GM19467 (cell line): ENCODE measurements at regions not wholly inside any gene's neighbourhood (a gene's known extent, or its start where the extent isn't known, plus 50 kb on each side); places are given as distances from the start of the nearest gene placed in this dataset.

Experiments
- ATAC-seq: cut with Tn5 transposase; IDR thresholded peaks from one replicate; pipeline ENCODE4 v1.9.1; 2021; ENCODE audit warnings: mild to moderate bottlenecking, moderate library complexity; ENCODE audit not compliant: unreplicated experiment

DNA sequence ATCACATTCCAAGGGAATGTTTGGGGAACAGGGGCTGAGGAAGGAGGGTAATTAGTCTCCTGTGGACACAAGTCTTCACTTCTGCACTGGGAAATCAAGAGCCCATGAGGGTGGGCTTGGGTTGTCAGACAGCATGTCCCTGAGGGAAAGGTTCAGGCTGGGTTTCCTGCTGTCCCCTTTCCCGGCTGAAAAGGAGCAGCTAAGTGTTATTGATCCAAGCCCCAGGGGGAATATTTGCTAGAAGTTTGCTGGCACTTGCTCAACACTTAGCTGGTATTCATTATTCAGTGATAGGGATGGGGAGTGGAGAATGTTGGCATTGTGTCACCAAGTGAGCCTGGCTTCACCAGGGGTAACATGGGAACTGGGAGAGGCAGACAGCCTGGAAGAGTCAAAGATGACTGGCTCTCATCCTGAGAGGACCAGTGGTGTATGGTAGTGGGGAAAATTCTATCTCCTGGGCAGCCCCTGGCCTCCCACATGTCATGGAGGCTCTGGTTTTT lies 344.4 kb upstream of the PODXL start:
- ATAC-seq = no peak

DNA sequence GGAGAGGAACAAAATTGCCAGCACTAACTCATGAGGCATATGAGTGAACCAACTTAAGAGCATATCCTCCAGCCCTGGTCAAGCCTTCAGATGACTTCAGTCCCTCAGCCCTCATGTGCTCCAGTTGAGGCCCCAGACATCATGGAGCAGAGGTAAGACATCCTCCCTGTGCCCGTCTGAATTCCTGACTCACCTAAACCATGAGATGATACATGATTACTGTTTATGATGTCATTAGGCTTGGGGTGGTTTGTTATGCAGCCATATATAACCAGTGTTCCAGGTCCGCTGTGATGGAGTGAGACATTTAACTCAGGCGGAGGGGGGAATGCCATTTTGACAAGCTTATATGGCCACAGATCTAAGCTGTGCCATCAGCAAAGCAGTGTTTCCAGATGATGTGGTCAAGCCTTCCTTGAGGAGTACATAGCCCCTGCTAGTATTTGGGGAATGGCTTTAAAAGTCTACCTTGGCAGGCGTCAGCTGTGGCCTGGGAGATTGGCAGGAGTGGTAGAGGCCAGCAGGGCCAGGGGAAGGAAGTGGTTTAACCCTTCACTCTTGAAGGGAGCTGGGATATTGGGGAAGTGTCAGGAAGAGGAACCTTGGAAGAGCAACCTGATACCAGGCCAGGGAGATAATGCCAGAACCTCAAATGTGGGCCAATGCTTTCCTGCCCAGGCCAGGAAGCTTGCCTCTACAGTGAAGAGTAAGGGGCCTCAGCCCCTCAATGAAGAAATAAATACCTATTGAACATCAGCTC lies 343.0 kb upstream of the PODXL start:
- no peak for ATAC-seq

DNA sequence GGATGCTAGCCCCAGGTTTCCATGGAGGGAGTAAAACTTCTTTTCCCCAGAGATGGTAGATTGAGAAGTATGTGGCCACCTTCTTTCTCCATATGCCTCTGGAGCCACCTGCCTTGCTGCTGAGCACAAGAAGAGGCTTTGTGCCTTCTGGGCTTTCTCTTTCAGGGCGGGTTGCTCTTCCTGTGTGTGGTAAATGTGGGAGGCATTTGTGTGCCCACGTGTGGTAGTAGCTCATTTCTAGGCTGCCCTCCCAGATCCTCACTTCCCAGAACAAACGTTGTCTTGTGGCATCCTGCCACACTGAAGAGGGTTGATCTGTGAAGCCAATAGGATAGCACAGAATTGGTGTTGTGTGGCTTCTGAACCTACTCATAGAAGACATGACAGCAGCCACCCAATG lies 342.0 kb upstream of the PODXL start:
- no peak for ATAC-seq

DNA sequence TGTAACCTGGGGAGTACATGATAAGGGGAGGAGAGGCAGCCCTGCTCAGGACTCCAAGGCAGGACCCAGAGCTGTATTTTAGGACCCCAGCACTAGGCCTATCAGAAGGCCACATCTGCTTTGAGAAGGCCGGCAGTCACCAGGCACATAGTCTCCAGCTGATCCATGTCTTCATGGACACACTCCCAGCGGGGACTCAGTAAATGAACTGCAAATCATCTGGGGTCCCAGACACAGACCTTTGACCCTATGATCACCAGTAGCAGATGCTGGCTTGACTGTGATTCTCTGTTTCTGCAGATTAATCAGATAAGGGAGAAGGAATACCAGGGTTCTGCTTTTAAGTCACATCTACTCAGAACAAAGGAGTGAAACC lies 341.4 kb upstream of the PODXL start:
- no peak for ATAC-seq

DNA sequence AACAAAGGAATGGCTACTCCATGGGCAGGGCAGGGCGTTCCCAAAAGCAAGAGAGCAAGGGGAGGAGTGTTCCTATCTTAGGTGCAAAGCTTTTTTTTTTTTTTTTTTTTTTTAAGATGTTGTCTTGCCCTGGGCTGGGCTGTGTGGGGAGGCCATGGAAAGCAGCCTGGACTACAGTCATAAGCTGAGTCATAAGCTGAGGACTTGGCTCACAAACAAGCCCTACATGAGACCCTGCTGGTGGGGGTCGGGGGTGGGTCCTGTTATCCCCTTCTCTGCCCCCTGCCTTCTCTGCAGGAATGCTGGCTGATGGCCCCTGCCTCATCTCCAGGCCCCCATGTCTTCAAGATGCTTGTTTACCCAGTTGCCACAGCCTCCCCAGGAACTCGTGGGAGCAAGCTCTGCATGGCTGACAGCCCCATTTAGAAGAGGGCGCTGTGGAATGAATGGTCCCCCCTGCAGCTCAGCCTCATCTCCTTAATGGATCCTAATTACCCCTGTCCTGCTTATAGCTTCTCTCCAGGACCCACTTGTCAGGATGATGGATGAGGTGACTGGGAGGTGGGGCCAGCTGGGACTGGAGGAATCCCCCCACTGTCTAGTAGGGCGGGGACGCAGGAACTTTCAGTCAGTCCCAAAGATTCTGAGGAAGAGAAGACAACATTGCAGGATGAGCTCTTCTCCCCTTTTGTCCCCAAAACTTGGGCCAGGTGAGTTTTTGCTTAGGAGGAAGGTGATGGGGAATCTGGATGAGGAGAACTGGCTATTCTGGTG lies 340.8 kb upstream of the PODXL start:
- ATAC-seq = no peak

DNA sequence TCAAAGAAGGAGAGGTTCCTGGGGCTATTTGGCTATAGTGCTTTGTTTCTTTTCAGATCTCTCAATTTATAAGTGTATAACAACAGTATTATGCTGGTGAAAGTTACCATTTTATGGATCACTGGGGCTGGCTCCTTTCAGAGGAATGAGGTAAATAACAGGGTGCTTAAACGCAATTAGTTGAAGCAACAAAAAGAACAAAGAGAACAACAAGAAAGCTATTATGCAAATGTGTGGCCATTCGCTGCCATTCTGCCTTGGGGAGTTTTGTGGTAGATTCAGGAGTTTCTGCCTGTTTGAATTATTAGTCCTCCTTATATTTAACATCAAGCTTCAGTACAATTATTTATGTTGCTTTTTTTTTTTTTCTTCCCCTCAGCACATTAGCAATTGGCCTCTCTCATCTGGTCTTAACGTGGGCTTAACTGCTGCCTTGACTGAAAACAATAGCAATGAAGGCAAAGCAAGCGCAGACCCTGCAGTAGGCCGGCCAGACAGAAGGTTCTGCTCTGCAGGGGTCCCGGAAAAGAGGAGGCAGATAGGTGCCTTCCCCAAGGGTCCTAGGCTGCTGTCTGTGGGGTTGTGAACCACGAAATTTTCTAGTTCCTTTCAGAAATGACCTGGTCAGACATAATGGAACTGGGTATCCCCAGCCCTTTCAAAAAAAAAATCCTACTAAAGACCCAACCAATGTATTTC lies 339.9 kb upstream of the PODXL start:
- ATAC-seq = no peak

DNA sequence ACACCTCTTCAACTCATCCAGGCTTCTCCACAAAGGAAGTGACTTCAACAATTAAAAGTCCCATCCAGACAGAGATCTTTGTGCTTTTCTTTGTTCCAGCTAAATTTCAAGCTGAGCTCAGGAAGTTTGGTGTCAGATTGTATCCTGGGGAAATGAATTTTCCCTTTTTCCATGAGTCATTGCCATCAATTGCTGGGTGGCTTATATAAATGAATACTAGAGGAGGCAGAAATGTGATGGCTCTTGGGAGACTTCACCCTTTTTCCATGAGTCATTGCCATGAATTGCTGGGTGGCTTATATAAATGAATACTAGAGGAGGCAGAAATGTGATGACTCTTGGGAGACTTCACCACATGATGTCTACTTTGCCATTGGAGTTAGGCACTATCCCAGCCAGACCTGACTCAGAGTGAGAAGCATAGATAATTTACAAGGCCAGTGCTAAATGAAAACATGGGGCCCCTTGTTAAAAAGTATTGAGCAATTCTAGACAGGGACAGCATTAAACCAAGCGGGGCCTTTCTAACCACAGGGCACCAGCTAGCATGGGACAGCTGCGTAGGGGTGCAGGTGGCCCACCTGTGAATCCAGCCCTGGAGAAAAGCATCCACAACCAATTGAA lies 339.2 kb upstream of the PODXL start:
- no peak for ATAC-seq

DNA sequence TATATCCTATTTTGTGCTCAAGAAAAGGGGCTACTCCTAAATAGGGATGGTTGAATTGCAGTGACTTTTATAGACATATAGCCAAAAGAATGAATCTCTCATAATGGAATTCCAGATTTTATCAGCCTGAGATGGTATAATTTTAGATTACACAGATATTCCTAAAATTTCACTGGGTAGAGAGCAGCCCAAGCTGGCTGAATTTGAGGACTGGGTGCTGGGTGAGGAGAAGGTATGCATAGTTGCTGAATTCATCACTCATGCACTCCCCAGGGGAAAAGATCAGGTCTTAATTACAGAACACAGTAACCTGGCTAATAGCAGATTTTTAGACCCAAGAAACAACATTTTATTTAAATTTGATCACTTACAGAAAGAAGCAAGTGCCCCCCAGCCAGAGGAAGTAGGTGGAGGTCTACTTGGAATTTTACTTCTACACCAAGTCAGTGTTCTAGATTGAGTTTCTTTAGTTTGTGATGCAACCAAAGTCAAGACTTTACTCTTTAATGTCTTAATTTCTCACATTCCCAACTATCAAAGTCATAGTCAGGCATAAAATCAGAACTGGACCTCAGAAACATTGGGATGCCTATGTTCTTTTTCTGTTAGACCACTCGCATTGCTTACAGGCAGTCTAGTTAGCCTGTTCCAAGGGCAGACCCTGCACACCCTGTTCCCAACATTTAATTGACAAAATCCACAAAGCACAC lies 337.4 kb upstream of the PODXL start:
- no peak for ATAC-seq

DNA sequence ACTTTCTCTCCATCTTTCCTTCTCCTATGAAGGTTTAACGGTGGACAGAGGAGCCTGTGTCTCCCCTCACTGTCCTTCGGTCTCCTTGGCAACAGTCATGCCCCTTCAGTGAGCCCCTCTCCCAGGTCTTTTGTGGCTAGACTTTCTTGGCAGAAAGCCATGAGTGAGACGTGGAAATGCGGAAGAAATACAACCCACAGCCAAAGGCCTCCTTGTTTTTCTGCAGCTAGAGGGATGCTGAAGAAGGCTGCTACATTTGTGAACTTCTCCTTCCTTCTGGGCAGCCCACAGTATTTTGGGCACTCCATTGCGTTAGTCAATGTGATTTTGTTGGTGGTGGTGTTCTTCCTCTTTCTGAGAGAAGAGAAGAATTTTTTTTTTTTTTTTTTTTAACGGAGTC lies 333.7 kb upstream of the PODXL start:
- ATAC-seq = no peak

DNA sequence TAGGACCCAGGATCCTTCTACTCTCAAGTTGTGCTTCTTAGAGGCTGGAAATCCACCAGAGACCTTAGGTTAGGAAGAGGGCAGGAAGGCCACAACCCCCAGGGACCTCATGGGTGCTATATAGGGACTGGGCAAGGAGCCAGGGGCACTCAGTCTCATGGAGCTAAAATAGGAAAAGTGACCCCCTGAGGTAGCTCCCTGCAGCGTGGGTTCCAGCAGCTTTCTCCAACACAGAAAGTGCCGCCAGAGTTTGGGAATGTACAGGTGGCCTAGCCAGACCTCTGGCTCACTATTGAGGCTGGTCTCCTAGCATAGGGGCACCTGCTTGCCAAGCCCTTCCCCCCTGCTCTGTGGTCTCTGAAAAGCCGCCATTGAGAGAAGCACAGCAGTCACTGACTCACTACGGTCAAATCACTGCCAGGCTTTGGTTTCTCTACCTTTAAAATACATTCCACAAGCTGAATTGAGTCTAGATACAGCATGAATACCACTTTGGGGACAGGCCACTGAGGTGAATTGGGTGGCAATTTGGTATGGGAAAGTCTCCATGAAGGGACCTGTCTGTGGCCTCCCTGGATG lies 333.2 kb upstream of the PODXL start:
- ATAC-seq = no peak

DNA sequence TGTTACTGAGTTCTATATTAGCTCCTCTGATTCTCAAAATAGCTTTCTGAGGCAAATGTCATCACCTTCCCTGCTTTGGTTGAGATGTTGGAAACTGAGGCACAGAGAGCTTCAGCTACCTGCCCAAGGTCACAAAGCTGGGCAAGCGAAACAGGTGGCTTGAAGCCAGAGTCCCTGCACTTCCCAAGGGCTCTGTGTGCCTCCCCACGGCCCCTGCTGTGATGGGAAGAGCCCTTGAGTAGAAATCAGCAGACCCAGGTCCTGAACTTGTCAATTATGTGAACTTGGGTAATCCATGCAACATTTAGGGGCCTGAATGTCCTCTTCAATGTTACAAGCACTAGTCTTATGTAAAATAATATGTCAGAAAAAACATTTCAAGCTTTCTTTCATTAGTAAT lies 327.3 kb upstream of the PODXL start:
- no peak for ATAC-seq

DNA sequence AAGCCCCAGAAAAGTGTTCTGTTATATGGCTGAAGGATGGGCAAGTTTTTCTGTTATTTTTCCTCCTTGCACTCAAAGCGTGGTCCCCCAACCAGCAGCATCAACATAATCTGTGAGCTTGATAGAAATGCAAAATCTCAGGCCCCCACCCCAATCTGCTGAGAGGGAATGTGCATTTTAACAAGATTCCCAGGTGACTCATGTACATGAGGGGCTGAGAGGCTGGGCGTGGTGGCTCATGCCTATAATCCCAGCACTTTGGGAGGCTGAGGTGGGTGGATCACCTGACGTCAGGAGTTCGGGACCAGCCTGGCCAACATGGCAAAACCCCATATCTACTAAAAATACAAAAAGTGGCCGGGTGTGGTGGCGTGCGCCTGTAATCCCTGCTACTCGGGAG lies 326.8 kb upstream of the PODXL start:
- no peak for ATAC-seq

DNA sequence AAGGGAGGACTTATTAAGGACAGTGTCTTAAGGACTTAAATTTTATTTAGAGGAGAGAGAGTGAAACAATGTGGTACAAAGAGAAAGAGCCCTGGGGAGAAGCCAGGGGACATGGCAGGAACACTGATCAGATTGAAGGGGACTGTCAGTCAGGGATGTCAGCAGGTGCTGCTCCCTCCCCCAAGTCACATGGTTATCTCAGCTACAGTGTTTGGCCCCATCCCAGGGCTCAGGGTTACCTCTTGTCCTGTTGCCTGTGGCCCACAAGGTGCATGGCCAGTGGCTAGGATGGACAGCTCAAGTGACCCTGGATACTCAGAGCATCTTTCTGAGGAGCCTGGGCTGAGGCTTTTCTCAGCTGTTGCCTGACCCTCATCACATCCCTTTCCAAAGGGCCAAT lies 325.9 kb upstream of the PODXL start:
- ATAC-seq = no peak

DNA sequence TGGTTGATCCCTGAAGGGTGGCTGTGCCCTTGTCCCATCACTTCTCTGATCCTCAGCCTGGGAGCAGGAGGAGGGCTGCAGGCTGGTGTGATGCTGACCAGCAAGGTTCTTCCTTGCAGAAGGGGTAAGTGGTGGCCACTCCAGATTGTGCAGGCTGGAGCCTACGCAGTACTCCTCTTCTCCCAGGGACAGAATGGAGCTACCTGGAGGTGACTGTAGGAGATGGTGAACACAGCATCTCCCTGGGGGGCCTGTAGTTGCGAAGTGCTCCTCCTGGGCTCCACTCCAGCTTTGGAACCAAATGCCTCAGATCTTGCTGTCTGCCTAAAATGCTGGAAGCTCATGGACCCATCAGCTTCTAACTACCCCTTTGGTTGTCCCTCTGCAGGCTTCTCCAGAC lies 323.6 kb upstream of the PODXL start:
- ATAC-seq = no peak

DNA sequence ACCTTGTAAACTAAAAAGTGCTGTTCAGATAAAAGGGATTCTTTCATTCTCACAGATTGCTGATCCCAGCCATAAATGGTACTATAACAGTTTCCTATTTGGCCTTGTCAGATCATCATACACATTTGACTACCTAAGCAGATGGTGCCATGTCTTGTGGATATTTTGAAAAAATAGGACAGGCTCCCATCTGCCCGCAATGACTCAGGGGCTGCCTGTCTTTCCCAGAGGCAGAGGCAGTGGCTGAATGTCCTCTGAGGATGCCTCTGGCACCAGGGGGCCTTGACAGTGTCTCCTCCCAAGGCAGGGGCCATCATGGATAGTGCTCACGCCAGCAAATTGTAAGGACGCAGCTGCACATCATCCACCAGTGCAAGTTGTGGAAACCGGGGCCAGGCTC lies 323.0 kb upstream of the PODXL start:
- ATAC-seq = no peak

DNA sequence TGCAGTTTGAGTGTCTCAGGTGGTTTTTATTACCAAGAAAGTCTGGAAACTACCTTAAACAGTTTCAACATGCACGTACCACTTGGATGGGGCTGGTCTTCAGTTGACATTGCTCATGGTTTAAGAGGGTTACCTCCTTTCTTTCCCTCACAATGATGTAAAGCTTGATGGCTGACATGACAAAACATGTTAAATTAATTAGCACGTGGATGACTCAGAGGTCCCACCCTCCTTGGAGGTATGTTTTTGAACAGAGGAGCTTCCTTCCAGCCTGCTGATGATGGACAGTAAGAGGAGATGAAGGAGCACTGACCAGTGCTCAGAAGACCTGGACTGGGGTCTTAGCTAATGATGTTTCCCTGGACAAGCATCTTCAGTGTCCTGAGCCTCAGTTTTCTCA lies 322.3 kb upstream of the PODXL start:
- ATAC-seq = no peak

DNA sequence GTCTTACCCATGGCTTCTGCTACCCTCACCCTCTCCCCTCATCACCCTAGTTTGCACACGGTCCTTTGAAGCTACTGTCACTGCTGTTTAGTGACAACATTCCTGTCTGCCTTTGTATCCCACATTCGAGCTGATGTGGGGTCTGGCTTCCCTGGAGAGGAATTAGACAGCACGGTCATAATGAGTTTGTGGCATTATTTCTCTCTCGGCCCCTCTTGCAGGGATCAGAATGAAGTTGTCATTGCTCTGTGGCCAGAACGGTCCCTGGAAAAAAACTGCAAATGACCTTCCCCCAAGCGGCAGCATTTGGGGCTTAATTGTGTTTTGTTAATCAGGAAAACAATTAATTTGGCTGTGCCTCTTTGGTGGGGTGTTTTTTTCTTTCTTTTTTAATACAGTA lies 317.2 kb upstream of the PODXL start:
- ATAC-seq = no peak

DNA sequence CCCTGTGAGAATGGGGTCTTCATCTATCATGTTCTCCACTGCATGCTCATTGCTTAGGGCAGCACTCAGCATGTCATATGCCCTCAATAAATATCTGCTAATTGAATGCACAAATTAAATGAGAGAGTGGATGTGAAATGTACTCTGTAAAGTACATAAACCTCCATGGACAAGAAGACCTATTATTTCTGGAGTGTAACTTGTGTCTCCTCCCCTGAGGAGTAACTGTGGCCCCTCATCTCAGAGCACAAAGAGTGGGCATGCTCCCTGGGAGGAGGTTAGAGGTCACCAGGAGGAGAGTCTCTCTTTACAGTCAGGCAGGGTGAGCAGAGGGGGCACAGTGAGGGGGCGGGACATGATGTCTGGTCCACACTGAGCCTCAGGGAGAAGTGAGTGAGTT lies 313.6 kb upstream of the PODXL start:
- no peak for ATAC-seq

DNA sequence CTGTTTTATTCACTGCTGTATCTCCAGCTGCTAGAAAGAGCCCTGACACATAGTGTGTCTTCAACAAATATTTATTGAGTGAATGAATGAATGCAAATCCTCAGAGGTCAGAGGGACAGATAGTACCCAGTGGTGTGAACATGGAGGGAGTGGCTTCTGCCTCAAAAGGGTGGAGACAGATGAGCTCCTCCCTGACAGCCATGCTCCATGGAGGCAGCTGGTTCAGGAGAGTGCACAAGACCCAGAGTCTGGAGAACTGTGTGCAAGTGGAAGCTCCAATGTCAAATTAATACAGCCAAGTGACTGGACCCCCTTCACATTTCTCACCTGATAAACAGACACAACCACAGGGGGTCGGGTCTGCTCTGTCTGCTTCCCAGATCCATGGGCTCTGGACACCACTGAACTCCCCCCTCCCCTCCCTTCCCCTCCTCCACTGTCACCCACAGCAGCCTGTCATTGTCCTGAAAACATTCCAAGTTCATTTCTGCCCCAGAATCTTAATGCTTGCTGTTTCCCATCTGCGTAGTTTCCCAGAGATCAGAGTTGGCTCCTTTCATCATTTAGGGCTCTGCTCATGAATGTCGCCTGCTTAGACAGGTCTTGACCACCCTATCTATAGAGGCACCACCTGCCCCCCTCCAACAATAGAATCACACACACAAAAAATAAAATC lies 312.9 kb upstream of the PODXL start:
- no peak for ATAC-seq

DNA sequence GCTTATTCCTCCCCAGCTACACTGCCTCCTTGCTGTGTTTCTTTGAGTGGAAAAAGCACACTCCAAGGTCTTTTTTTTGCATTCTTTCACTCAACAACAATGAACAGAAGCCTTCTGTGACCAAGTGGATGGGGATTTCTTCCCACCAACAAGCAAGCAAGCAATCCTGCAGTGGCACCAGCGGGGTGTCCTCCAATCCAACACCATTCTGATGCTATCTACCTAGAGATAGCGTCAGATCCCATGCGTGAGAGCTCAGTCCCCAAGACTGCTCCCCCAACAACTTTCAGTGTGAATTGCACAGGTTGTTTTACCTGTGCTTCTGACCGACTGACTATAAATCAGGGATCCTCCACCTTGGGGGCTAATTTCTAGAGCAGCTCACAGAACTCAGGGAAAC lies 311.0 kb upstream of the PODXL start:
- ATAC-seq = no peak
